ENCODE measurements at regions not wholly inside any gene's neighbourhood (a gene's known extent, or its start where the extent isn't known, plus 50 kb on each side); places are given as distances from the start of the nearest gene placed in this dataset.

GRCh38 chrX:131907488-131908314, 115.4 kb upstream of the STK26 start:
- H3K4me3 ChIP-seq (ENCODE audit: low read length, poor library complexity, severe bottlenecking): no peak overlapping the region
- no peaks in the 10 kb centered on the region for H3K9me2 ChIP-seq (replicated peaks; ENCODE audit: low read depth, low read length)
- H3F3A ChIP-seq (ENCODE audit: low read depth): no peaks in the 10 kb centered on the region
- H3K4me2 ChIP-seq (ENCODE audit: low read depth, low read length, poor library complexity, severe bottlenecking): no peak overlapping the region
- H3K4me1 ChIP-seq (ENCODE audit: insufficient read depth, low read length, poor library complexity, severe bottlenecking): no peaks in the 10 kb centered on the region
- H3K9me3 ChIP-seq (ENCODE audit: insufficient read depth, low read depth, low read length): no peaks in the 10 kb centered on the region
- H3K27me3 ChIP-seq (ENCODE audit: insufficient read depth, low read length, poor library complexity, severe bottlenecking): no peaks in the 10 kb centered on the region
- no peaks in the 10 kb centered on the region for H3K36me3 ChIP-seq (ENCODE audit: insufficient read depth, low read length)
- TF ChIP-seq EZH2phosphoT487 (IDR thresholded peaks at IDR 0.05; ENCODE audit: borderline replicate concordance): no peak
- TF ChIP-seq CTCF (conservative IDR thresholded peaks at IDR 0.05; ENCODE audit: low read length): no peak
- H3K79me2 ChIP-seq (ENCODE audit: insufficient read depth, low read length): no peaks in the 10 kb centered on the region
- no peak overlapping the region for H2AFZ ChIP-seq (ENCODE audit: low read length)
- H4K20me1 ChIP-seq (ENCODE audit: insufficient read depth, low read length, poor library complexity, severe bottlenecking): no peaks in the 10 kb centered on the region
- no peak overlapping the region for H3K9ac ChIP-seq (ENCODE audit: low read depth, low read length, poor library complexity, severe bottlenecking)

- no peak overlapping the region for H3K4me2 ChIP-seq (ENCODE audit: low read depth, low read length, poor library complexity, severe bottlenecking)
- no peak overlapping the region for H3K9ac ChIP-seq (ENCODE audit: low read depth, low read length, poor library complexity, severe bottlenecking)
- no peaks in the 10 kb centered on the region for H4K20me1 ChIP-seq (ENCODE audit: insufficient read depth, low read length, poor library complexity, severe bottlenecking)
- no peaks in the 10 kb centered on the region for H3F3A ChIP-seq (ENCODE audit: low read depth)
- TF ChIP-seq EZH2phosphoT487 (IDR thresholded peaks at IDR 0.05; ENCODE audit: borderline replicate concordance) (no peak), CTCF (conservative IDR thresholded peaks at IDR 0.05; ENCODE audit: low read length) (no peak)
- H3K79me2 ChIP-seq (ENCODE audit: insufficient read depth, low read length): no peaks in the 10 kb centered on the region
- no peaks in the 10 kb centered on the region for H3K4me1 ChIP-seq (ENCODE audit: insufficient read depth, low read length, poor library complexity, severe bottlenecking)
- H3K9me2 ChIP-seq (replicated peaks; ENCODE audit: low read depth, low read length): no peaks in the 10 kb centered on the region
- H3K27me3 ChIP-seq (ENCODE audit: insufficient read depth, low read length, poor library complexity, severe bottlenecking): no peaks in the 10 kb centered on the region
- H3K4me3 ChIP-seq (ENCODE audit: low read length, poor library complexity, severe bottlenecking): no peak overlapping the region
- H3K36me3 ChIP-seq (ENCODE audit: insufficient read depth, low read length): no peaks in the 10 kb centered on the region
- H3K9me3 ChIP-seq (ENCODE audit: insufficient read depth, low read depth, low read length): no peaks in the 10 kb centered on the region
- H2AFZ ChIP-seq (ENCODE audit: low read length): no peak overlapping the region
These were observed 112.5 kb upstream of the STK26 start for GRCh38 chrX:131910586-131910985.

- no peaks in the 10 kb centered on the region for H3F3A ChIP-seq (ENCODE audit: low read depth)
- no peak overlapping the region for H3K9ac ChIP-seq (ENCODE audit: low read depth, low read length, poor library complexity, severe bottlenecking)
- H3K36me3 ChIP-seq (ENCODE audit: insufficient read depth, low read length): no peaks in the 10 kb centered on the region
- no peak overlapping the region for H3K4me2 ChIP-seq (ENCODE audit: low read depth, low read length, poor library complexity, severe bottlenecking)
- H3K4me1 ChIP-seq (ENCODE audit: insufficient read depth, low read length, poor library complexity, severe bottlenecking): no peaks in the 10 kb centered on the region
- H4K20me1 ChIP-seq (ENCODE audit: insufficient read depth, low read length, poor library complexity, severe bottlenecking): no peaks in the 10 kb centered on the region
- H3K9me3 ChIP-seq (ENCODE audit: insufficient read depth, low read depth, low read length): no peaks in the 10 kb centered on the region
- H3K9me2 ChIP-seq (replicated peaks; ENCODE audit: low read depth, low read length): no peaks in the 10 kb centered on the region
- H3K27me3 ChIP-seq (ENCODE audit: insufficient read depth, low read length, poor library complexity, severe bottlenecking): no peaks in the 10 kb centered on the region
- TF ChIP-seq CTCF (conservative IDR thresholded peaks at IDR 0.05; ENCODE audit: low read length) (no peak), EZH2phosphoT487 (IDR thresholded peaks at IDR 0.05; ENCODE audit: borderline replicate concordance) (no peak)
- H3K4me3 ChIP-seq (ENCODE audit: low read length, poor library complexity, severe bottlenecking): no peak overlapping the region
- H3K79me2 ChIP-seq (ENCODE audit: insufficient read depth, low read length): no peaks in the 10 kb centered on the region
- no peak overlapping the region for H2AFZ ChIP-seq (ENCODE audit: low read length)
These were observed 107.6 kb upstream of the STK26 start for GRCh38 chrX:131915488-131915887.

All from Loucy (cell line).